ENCODE measurements at regions not wholly inside any gene's neighbourhood (a gene's known extent, or its start where the extent isn't known, plus 50 kb on each side); places are given as distances from the start of the nearest gene placed in this dataset.

- TF ChIP-seq CTCF (IDR thresholded peaks at IDR 0.05) (no peak), EP300 (IDR thresholded peaks at IDR 0.05) (no peak)
Observed at GRCh38 chr12:87406926-87407325, 622.3 kb downstream of the C12orf50 start.
